ENCODE measurements at regions not wholly inside any gene's neighbourhood (a gene's known extent, or its start where the extent isn't known, plus 50 kb on each side); places are given as distances from the start of the nearest gene placed in this dataset.

DNA sequence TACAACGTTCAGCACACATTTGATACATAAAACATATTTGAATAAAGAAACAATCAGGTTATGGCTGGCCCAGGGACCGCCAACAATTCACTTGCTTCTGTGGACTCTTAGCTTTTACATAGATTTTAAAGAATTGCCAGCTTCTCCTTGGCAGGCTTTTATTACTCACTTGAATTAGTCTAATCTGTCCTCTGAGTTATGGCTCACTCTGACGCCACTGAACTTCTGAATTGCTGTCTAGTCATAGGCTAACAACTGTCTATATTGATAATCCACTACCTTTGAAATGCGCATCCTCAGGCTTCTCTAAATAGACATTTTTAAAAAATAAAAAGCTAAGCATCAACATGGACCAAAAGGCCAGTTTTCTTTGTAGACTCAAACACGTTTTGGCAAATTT, 317.4 kb upstream of the SGCD start:
- Histone ChIP-seq H3K9me3 (ENCODE audit: control insufficient read depth, insufficient read depth, low read length) (no peaks in the 10 kb centered on the region), H4K8ac (ENCODE audit: low read depth in 2 of 2, low read length in 2 of 2) (no peak overlapping the region), H3K79me1 (ENCODE audit: low read depth in 1 of 2, low read length in 2 of 2) (no peaks in the 10 kb centered on the region), H4K5ac (ENCODE audit: low read depth, low read length) (no peak overlapping the region), H2BK120ac (ENCODE audit: low read depth, low read length) (no peak overlapping the region), H3K27ac (ENCODE audit: insufficient read depth, low read length) (no peak overlapping the region), H4K91ac (ENCODE audit: insufficient read depth, low read depth, low read length) (no peak overlapping the region), H3K14ac (replicated peaks; ENCODE audit: low read depth, low read length) (no peak overlapping the region), H3K56ac (ENCODE audit: extremely low read depth, insufficient read depth, low read length) (no peak overlapping the region), H2BK5ac (ENCODE audit: low read depth, low read length, poor library complexity, severe bottlenecking) (no peak overlapping the region), H2AK9ac (replicated peaks; ENCODE audit: low read depth, low read length, poor library complexity) (no peak overlapping the region), H2AFZ (replicated peaks; ENCODE audit: low read length, poor library complexity) (no peak overlapping the region), H3K23ac (ENCODE audit: low read depth, low read length) (no peak overlapping the region), H4K20me1 (ENCODE audit: insufficient read depth, low read length) (no peaks in the 10 kb centered on the region), H2BK20ac (ENCODE audit: low read depth, low read length) (no peak overlapping the region), H3K18ac (ENCODE audit: low read depth, low read length) (no peak overlapping the region), H3K4me1 (ENCODE audit: control insufficient read depth, insufficient read depth, low read length) (no peaks in the 10 kb centered on the region), H3K9me1 (ENCODE audit: insufficient read depth, low read length) (no peaks in the 10 kb centered on the region), H3K36me3 (ENCODE audit: control insufficient read depth, insufficient read depth, low read length) (no peaks in the 10 kb centered on the region), H3K27me3 (ENCODE audit: control insufficient read depth, insufficient read depth, low read length) (no peaks in the 10 kb centered on the region), H3K4me2 (ENCODE audit: low read depth, low read length) (no peak overlapping the region), H3K4ac (ENCODE audit: low read depth, low read length) (no peak overlapping the region), H2BK15ac (ENCODE audit: low read depth, low read length) (no peak overlapping the region), H3K4me3 (ENCODE audit: insufficient read depth, low read depth, low read length) (no peak overlapping the region), H3K9ac (ENCODE audit: low read depth, low read length) (no peak overlapping the region), H2AK5ac (ENCODE audit: low read depth, low read length) (no peak overlapping the region)
- in situ Hi-C loops (cut with MboI; ENCODE audit: low sequenced_read_pairs), result no loop called here
- ChIA-PET CTCF (no interaction called here), POLR2A (ENCODE audit: unreplicated experiment) (no interaction called here)
- no TSS peak for BruUV-seq (replicated peaks)
- TF ChIP-seq RAD21 (IDR thresholded peaks at IDR 0.05; ENCODE audit: low read length), result no peak
- TF ChIP-seq FOS (IDR thresholded peaks at IDR 0.05; ENCODE audit: low read depth, low read length), result no peak
- TF ChIP-seq, protein P1, sequence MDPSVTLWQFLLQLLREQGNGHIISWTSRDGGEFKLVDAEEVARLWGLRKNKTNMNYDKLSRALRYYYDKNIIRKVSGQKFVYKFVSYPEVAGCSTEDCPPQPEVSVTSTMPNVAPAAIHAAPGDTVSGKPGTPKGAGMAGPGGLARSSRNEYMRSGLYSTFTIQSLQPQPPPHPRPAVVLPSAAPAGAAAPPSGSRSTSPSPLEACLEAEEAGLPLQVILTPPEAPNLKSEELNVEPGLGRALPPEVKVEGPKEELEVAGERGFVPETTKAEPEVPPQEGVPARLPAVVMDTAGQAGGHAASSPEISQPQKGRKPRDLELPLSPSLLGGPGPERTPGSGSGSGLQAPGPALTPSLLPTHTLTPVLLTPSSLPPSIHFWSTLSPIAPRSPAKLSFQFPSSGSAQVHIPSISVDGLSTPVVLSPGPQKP (IDR thresholded peaks at IDR 0.05; ENCODE audit: borderline replicate concordance, low read depth, low read length), result no peak
- no peak for TF ChIP-seq MAZ (IDR thresholded peaks at IDR 0.05; ENCODE audit: borderline replicate concordance, low read depth, low read length)
- TF ChIP-seq MAFK (IDR thresholded peaks at IDR 0.05; ENCODE audit: low read depth, low read length), result no peak
- TF ChIP-seq SMC3 (IDR thresholded peaks at IDR 0.05; ENCODE audit: low read depth, low read length), result no peak
- TF ChIP-seq POLR2A (IDR thresholded peaks at IDR 0.05; ENCODE audit: low read depth, low read length), result no peak
- TF ChIP-seq RCOR1 (IDR thresholded peaks at IDR 0.05; ENCODE audit: insufficient replicate concordance, low read length), result no peak
- TF ChIP-seq, protein P2, sequence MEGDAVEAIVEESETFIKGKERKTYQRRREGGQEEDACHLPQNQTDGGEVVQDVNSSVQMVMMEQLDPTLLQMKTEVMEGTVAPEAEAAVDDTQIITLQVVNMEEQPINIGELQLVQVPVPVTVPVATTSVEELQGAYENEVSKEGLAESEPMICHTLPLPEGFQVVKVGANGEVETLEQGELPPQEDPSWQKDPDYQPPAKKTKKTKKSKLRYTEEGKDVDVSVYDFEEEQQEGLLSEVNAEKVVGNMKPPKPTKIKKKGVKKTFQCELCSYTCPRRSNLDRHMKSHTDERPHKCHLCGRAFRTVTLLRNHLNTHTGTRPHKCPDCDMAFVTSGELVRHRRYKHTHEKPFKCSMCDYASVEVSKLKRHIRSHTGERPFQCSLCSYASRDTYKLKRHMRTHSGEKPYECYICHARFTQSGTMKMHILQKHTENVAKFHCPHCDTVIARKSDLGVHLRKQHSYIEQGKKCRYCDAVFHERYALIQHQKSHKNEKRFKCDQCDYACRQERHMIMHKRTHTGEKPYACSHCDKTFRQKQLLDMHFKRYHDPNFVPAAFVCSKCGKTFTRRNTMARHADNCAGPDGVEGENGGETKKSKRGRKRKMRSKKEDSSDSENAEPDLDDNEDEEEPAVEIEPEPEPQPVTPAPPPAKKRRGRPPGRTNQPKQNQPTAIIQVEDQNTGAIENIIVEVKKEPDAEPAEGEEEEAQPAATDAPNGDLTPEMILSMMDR (conservative IDR thresholded peaks at IDR 0.05; ENCODE audit: low read depth, low read length), result no peak
- TF ChIP-seq NFE2L2 (IDR thresholded peaks at IDR 0.05; ENCODE audit: low read depth, low read length), result no peak
- no peak for TF ChIP-seq BHLHE40 (IDR thresholded peaks at IDR 0.05; ENCODE audit: low read depth, low read length)
- TF ChIP-seq RFX5 (IDR thresholded peaks at IDR 0.05; ENCODE audit: low read depth, low read length), result no peak
- TF ChIP-seq CEBPB (IDR thresholded peaks at IDR 0.05; ENCODE audit: low read depth, low read length), result no peak
- TF ChIP-seq, protein P3, sequence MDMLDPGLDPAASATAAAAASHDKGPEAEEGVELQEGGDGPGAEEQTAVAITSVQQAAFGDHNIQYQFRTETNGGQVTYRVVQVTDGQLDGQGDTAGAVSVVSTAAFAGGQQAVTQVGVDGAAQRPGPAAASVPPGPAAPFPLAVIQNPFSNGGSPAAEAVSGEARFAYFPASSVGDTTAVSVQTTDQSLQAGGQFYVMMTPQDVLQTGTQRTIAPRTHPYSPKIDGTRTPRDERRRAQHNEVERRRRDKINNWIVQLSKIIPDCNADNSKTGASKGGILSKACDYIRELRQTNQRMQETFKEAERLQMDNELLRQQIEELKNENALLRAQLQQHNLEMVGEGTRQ (IDR thresholded peaks at IDR 0.05; ENCODE audit: low read depth, low read length), result no peak
- TF ChIP-seq CHD1 (IDR thresholded peaks at IDR 0.05; ENCODE audit: low read depth, low read length), result no peak
- no peak for TF ChIP-seq MXI1 (IDR thresholded peaks at IDR 0.05; ENCODE audit: borderline replicate concordance, low read depth, low read length)
- ATAC-seq (ENCODE audit: low read depth) (no peak), DNase-seq (no peak)
- 78% methylated on average over 1 of the region's 5 CpGs; no CpG with 5 or more reads in 1 of the 2 experiments for WGBS, 2 experiments (ENCODE audit: extremely low coverage in 2 of 2, insufficient read length in 1 of 2)
- dilution Hi-C loops (cut with HindIII; ENCODE audit: low sequenced_read_pairs, unreplicated experiment), result no loop called here
- intact Hi-C loops (cut with micrococcal nuclease), result no loop called here
